ENCODE measurements at regions not wholly inside any gene's neighbourhood (a gene's known extent, or its start where the extent isn't known, plus 50 kb on each side); places are given as distances from the start of the nearest gene placed in this dataset.

- no peak for DNase-seq
Observed at GRCh38 chr11:112769584-112769983, 191.6 kb upstream of the NCAM1 start.

GRCh38 chr11:112770033-112770432, 191.2 kb upstream of the NCAM1 start:
- DNase-seq, result no peak

- no peak for DNase-seq
Observed at GRCh38 chr11:112770487-112770886, 190.7 kb upstream of the NCAM1 start.

GRCh38 chr11:112771851-112772250, 189.4 kb upstream of the NCAM1 start:
- no peak for DNase-seq

- no peak for DNase-seq
Observed at GRCh38 chr11:112773264-112773663, 188.0 kb upstream of the NCAM1 start.

GRCh38 chr11:112776834-112777233, 184.4 kb upstream of the NCAM1 start:
- DNase-seq, result no peak

- DNase-seq, result no peak
Observed at GRCh38 chr11:112777283-112777751, 183.9 kb upstream of the NCAM1 start.

GRCh38 chr11:112778091-112778876, 182.9 kb upstream of the NCAM1 start:
- DNase-seq, result no peak

GRCh38 chr11:112778877-112779266, 182.3 kb upstream of the NCAM1 start:
- DNase-seq, result no peak

GRCh38 chr11:112780351-112781087, 180.7 kb upstream of the NCAM1 start:
- DNase-seq, result no peak

GRCh38 chr11:112783945-112784322, 177.3 kb upstream of the NCAM1 start:
- no peak for DNase-seq

GRCh38 chr11:112784323-112785073, 176.7 kb upstream of the NCAM1 start:
- DNase-seq, result peak; percentile 89

GRCh38 chr11:112785149-112785548, 176.1 kb upstream of the NCAM1 start:
- DNase-seq, result no peak

GRCh38 chr11:112785719-112786118, 175.5 kb upstream of the NCAM1 start:
- DNase-seq, result peak; percentile 69

- peak; percentile 19 for DNase-seq
Observed at GRCh38 chr11:112786196-112786595, 175.0 kb upstream of the NCAM1 start.

GRCh38 chr11:112786886-112787530, 174.2 kb upstream of the NCAM1 start:
- peak; percentile 34 for DNase-seq

- no peak for DNase-seq
Observed at GRCh38 chr11:112789481-112789880, 171.7 kb upstream of the NCAM1 start.

GRCh38 chr11:112790286-112790685, 170.9 kb upstream of the NCAM1 start:
- DNase-seq, result no peak

GRCh38 chr11:112792070-112792469, 169.2 kb upstream of the NCAM1 start:
- DNase-seq, result no peak

- DNase-seq, result no peak
Observed at GRCh38 chr11:112793416-112793815, 167.8 kb upstream of the NCAM1 start.

GRCh38 chr11:112794331-112794846, 166.8 kb upstream of the NCAM1 start:
- peak; percentile 58 for DNase-seq

- no peak for DNase-seq
Observed at GRCh38 chr11:112795142-112795815, 165.9 kb upstream of the NCAM1 start.

All from right hindlimb (tissue), 1 donor.